Hindlimb muscle (tissue), 1 donor: ENCODE measurements at regions not wholly inside any gene's neighbourhood (a gene's known extent, or its start where the extent isn't known, plus 50 kb on each side); places are given as distances from the start of the nearest gene placed in this dataset.

Source experiments
- DNase-seq: peaks from one replicate; pipeline ENCODE4 v3.0.0-alpha.2; 2013

- no peak for DNase-seq
These were observed 93.8 kb upstream of the SMNDC1 start for GRCh38 chr10:110398419-110399105.

GRCh38 chr10:110399106-110399964, 94.6 kb upstream of the SMNDC1 start:
- no peak for DNase-seq

- no peak for DNase-seq
These were observed 95.5 kb upstream of the SMNDC1 start for GRCh38 chr10:110399965-110400933.

GRCh38 chr10:110401401-110402076, 96.2 kb upstream of the DUSP5 start:
- no peak for DNase-seq

- no peak for DNase-seq
These were observed 95.7 kb upstream of the DUSP5 start for GRCh38 chr10:110402077-110402416.

GRCh38 chr10:110403593-110403992, 94.1 kb upstream of the DUSP5 start:
- DNase-seq, result no peak

- DNase-seq, result no peak
These were observed 93.3 kb upstream of the DUSP5 start for GRCh38 chr10:110404413-110404812.

GRCh38 chr10:110404825-110405224, 92.9 kb upstream of the DUSP5 start:
- no peak for DNase-seq

GRCh38 chr10:110405380-110405779, 92.3 kb upstream of the DUSP5 start:
- no peak for DNase-seq

- no peak for DNase-seq
These were observed 90.2 kb upstream of the DUSP5 start for GRCh38 chr10:110407301-110408170.

GRCh38 chr10:110408203-110408871, 89.4 kb upstream of the DUSP5 start:
- DNase-seq, result no peak

GRCh38 chr10:110408943-110409342, 88.8 kb upstream of the DUSP5 start:
- no peak for DNase-seq

- no peak for DNase-seq
These were observed 88.2 kb upstream of the DUSP5 start for GRCh38 chr10:110409488-110409887.

GRCh38 chr10:110409926-110410325, 87.8 kb upstream of the DUSP5 start:
- no peak for DNase-seq

GRCh38 chr10:110410329-110411046, 87.2 kb upstream of the DUSP5 start:
- DNase-seq, result no peak

GRCh38 chr10:110411047-110411410, 86.7 kb upstream of the DUSP5 start:
- DNase-seq, result no peak

- DNase-seq, result no peak
These were observed 84.5 kb upstream of the DUSP5 start for GRCh38 chr10:110413049-110413783.

- no peak for DNase-seq
These were observed 83.7 kb upstream of the DUSP5 start for GRCh38 chr10:110413903-110414547.
